H9 (cell line): ENCODE measurements at regions not wholly inside any gene's neighbourhood (a gene's known extent, or its start where the extent isn't known, plus 50 kb on each side); places are given as distances from the start of the nearest gene placed in this dataset.
"Not testable (repeated sequence)": the region's sequence is repeated elsewhere in the genome, so short reads cannot be mapped to it uniquely, and the experiment has no call there.

Experiments used
- DNase-seq: peaks from one replicate; pipeline ENCODE4 v3.0.0-alpha.2; 2017
- H2AFZ ChIP-seq: one replicate; pipeline ENCODE4 v1.6.1; 2013; ENCODE audit warnings: mild to moderate bottlenecking, low read length, control low read depth, moderate library complexity
- H2AK5ac ChIP-seq: 2 replicates; pipeline ENCODE4 v1.6.1; 2013; ENCODE audit warnings: low read length, control low read depth, mixed read lengths; ENCODE audit not compliant: insufficient read length
- H2BK120ac ChIP-seq: one replicate; pipeline ENCODE4 v1.6.1; 2013; ENCODE audit warnings: low read depth, mild to moderate bottlenecking, low read length, control low read depth, inconsistent platforms; ENCODE audit not compliant: poor library complexity, severe bottlenecking
- H2BK12ac ChIP-seq: 2 replicates; pipeline ENCODE4 v1.6.1; 2013; ENCODE audit warnings: low read length, control low read depth, mixed read lengths, low read depth; ENCODE audit not compliant: insufficient read length
- H2BK15ac ChIP-seq: 2 replicates; pipeline ENCODE4 v1.6.1; 2013; ENCODE audit warnings: low read depth, low read length, control low read depth
- H2BK20ac ChIP-seq: one replicate; pipeline ENCODE4 v1.6.1; 2013; ENCODE audit warnings: low read depth, mild to moderate bottlenecking, low read length, control low read depth, inconsistent platforms; ENCODE audit not compliant: poor library complexity, severe bottlenecking
- H2BK5ac ChIP-seq: 2 replicates; pipeline ENCODE4 v1.6.1; 2013; ENCODE audit warnings: low read length, control low read depth, mixed read lengths; ENCODE audit not compliant: insufficient read length
- H3K14ac ChIP-seq: 2 replicates; pipeline ENCODE4 v1.6.1; 2013; ENCODE audit warnings: low read length, control low read depth; ENCODE audit not compliant: insufficient read depth
- H3K18ac ChIP-seq: 2 replicates; pipeline ENCODE4 v1.6.1; 2013; ENCODE audit warnings: low read depth, mild to moderate bottlenecking, mixed read lengths, low read length, control low read depth; ENCODE audit not compliant: insufficient read length
- H3K23ac ChIP-seq: 2 replicates; pipeline ENCODE4 v1.6.1; 2013; ENCODE audit warnings: low read length, control low read depth, mixed read lengths, low read depth; ENCODE audit not compliant: insufficient read length
- H3K23me2 ChIP-seq: 2 replicates; pipeline ENCODE4 v1.6.1; 2013; ENCODE audit warnings: low read depth, mild to moderate bottlenecking, mixed read lengths, low read length, control low read depth; ENCODE audit not compliant: insufficient read length, poor library complexity, severe bottlenecking
- H3K27ac ChIP-seq: 2 replicates; pipeline ENCODE4 v1.5.1; 2013; ENCODE audit warnings: low read length, control low read depth, mixed read lengths, low read depth; ENCODE audit not compliant: insufficient read length
- H3K27me3 ChIP-seq: 2 replicates; pipeline ENCODE4 v1.6.1; 2013; ENCODE audit warnings: low read length, control low read depth, inconsistent platforms; ENCODE audit not compliant: insufficient read depth
- H3K4ac ChIP-seq: 2 replicates; pipeline ENCODE4 v1.6.1; 2013; ENCODE audit warnings: low read depth, mild to moderate bottlenecking, control low read depth, inconsistent platforms, low read length, moderate library complexity
- H3K4me1 ChIP-seq: 2 replicates; pipeline ENCODE4 v1.6.1; 2013; ENCODE audit warnings: low read length, control low read depth, inconsistent platforms; ENCODE audit not compliant: insufficient read depth
- H3K4me2 ChIP-seq: 2 replicates; pipeline ENCODE4 v1.6.1; 2013; ENCODE audit warnings: low read length, control low read depth, mixed read lengths; ENCODE audit not compliant: insufficient read length, insufficient read depth
- H3K56ac ChIP-seq: 2 replicates; pipeline ENCODE4 v1.6.1; 2013; ENCODE audit warnings: low read depth, mild to moderate bottlenecking, mixed read lengths, low read length, control low read depth; ENCODE audit not compliant: insufficient read length
- H3K79me1 ChIP-seq: 2 replicates; pipeline ENCODE4 v1.6.1; 2013; ENCODE audit warnings: low read depth, mild to moderate bottlenecking, moderate library complexity, low read length, control low read depth, inconsistent platforms; ENCODE audit not compliant: insufficient read depth, poor library complexity, severe bottlenecking
- H3K79me2 ChIP-seq: 2 replicates; pipeline ENCODE4 v1.6.1; 2013; ENCODE audit warnings: low read length, control low read depth, inconsistent platforms; ENCODE audit not compliant: insufficient read depth
- H3K9ac ChIP-seq: 2 replicates; pipeline ENCODE4 v1.6.1; 2013; ENCODE audit warnings: low read length, control low read depth, mixed read lengths; ENCODE audit not compliant: insufficient read length; ENCODE audit errors: extremely low read depth
- H3K9me3 ChIP-seq: one replicate; pipeline ENCODE4 v1.6.1; 2013; ENCODE audit warnings: low read depth, low read length, inconsistent platforms; ENCODE audit not compliant: control insufficient read depth
- H3T11ph ChIP-seq: one replicate; pipeline ENCODE4 v1.6.1; 2013; ENCODE audit warnings: mild to moderate bottlenecking, low read length, control low read depth, inconsistent platforms
- H4K20me1 ChIP-seq: one replicate; pipeline ENCODE4 v1.6.1; 2013; ENCODE audit not compliant: control insufficient read depth, insufficient read length, insufficient read depth
- H4K5ac ChIP-seq: 2 replicates; pipeline ENCODE4 v1.6.1; 2013; ENCODE audit warnings: low read depth, mild to moderate bottlenecking, mixed read lengths, low read length, control low read depth; ENCODE audit not compliant: insufficient read length
- H4K8ac ChIP-seq: replicated peaks from 2 replicates; pipeline ENCODE4 v1.6.1; 2013; ENCODE audit warnings: low read length, control low read depth, mixed read lengths, low read depth; ENCODE audit not compliant: insufficient read length
- H4K91ac ChIP-seq: 2 replicates; pipeline ENCODE4 v1.6.1; 2013; ENCODE audit warnings: low read depth, mild to moderate bottlenecking, moderate library complexity, mixed read lengths, low read length, control low read depth; ENCODE audit not compliant: insufficient read length
- H3K27ac Mint-ChIP-seq, 3 experiments: 2 replicates in 2 of 3; 3 replicates in 1 of 3; pipeline ENCODE4 v1.8.0; 2020 to 2021; ENCODE audit warnings: mixed read lengths in 3 of 3, mild to moderate bottlenecking in 1 of 3, moderate library complexity in 1 of 3
- H3K27me3 Mint-ChIP-seq: 2 replicates; pipeline ENCODE4 v1.8.0; 2021; ENCODE audit warnings: low read depth, mild to moderate bottlenecking, moderate library complexity, mixed read lengths
- H3K36me3 Mint-ChIP-seq, 3 experiments: 2 replicates in 2 of 3; 3 replicates in 1 of 3; pipeline ENCODE4 v1.8.0; 2020 to 2021; ENCODE audit warnings: low read depth in 3 of 3, mixed read lengths in 3 of 3; ENCODE audit not compliant: insufficient read depth in 1 of 3
- H3K4me1 Mint-ChIP-seq, 2 experiments: 2 replicates each; pipeline ENCODE4 v1.8.0; 2020; ENCODE audit warnings: mixed read lengths in 2 of 2
- H3K4me3 Mint-ChIP-seq, 2 experiments: 2 replicates in 1 of 2; 3 replicates in 1 of 2; pipeline ENCODE4 v1.8.0; 2020 to 2021; ENCODE audit warnings: mild to moderate bottlenecking in 2 of 2, mixed read lengths in 2 of 2, moderate library complexity in 1 of 2
- H3K9me3 Mint-ChIP-seq, 2 experiments: 2 replicates in 1 of 2; 3 replicates in 1 of 2; pipeline ENCODE4 v1.8.0; 2020; ENCODE audit warnings: mild to moderate bottlenecking in 2 of 2, mixed read lengths in 2 of 2, moderate library complexity in 1 of 2
- WGBS: extraction: QIAGEN DNeasy Blood & Tissue Kit; methylation state at CpG from one replicate; pipeline ENCODE4 v1.1.7; 2013; ENCODE audit warnings: missing lambda C conversion rate, low lambda C conversion rate, mixed read lengths; ENCODE audit not compliant: insufficient read length; ENCODE audit errors: extremely low coverage; 5-methylcytosine and 5-hydroxymethylcytosine counted together

- H3K18ac ChIP-seq, H3K27ac Mint-ChIP-seq, H3K23ac ChIP-seq, H3K79me2 ChIP-seq, H3K23me2 ChIP-seq, H3K9me3 Mint-ChIP-seq, H2BK5ac ChIP-seq, H3K27me3 ChIP-seq, H4K5ac ChIP-seq, H3K36me3 Mint-ChIP-seq, H3K4me2 ChIP-seq, H3K79me1 ChIP-seq, H2BK20ac ChIP-seq, H3K9me3 ChIP-seq, H3K27me3 Mint-ChIP-seq, H3K27ac ChIP-seq, H3K56ac ChIP-seq, H2AFZ ChIP-seq, H2BK12ac ChIP-seq, H2BK120ac ChIP-seq, H3K4me3 Mint-ChIP-seq, DNase-seq, H4K20me1 ChIP-seq, H4K91ac ChIP-seq, H3K4ac ChIP-seq, H2BK15ac ChIP-seq, H3K9ac ChIP-seq, H3K14ac ChIP-seq, H2AK5ac ChIP-seq, H3T11ph ChIP-seq, H3K4me1 ChIP-seq, H4K8ac ChIP-seq: not testable (repeated sequence)
- no CpG with 5 or more reads among the region's 6 CpGs for WGBS
- H3K4me1 Mint-ChIP-seq = peaks cover 0 to 19% of the 10 kb centered on the region in 2 experiments; a peak in 3 of 4 replicates
Observed at GRCh38 chr16:66173181-66173580, 193.3 kb upstream of the CDH5 start.
